ENCODE measurements at regions not wholly inside any gene's neighbourhood (a gene's known extent, or its start where the extent isn't known, plus 50 kb on each side); places are given as distances from the start of the nearest gene placed in this dataset.

DNA sequence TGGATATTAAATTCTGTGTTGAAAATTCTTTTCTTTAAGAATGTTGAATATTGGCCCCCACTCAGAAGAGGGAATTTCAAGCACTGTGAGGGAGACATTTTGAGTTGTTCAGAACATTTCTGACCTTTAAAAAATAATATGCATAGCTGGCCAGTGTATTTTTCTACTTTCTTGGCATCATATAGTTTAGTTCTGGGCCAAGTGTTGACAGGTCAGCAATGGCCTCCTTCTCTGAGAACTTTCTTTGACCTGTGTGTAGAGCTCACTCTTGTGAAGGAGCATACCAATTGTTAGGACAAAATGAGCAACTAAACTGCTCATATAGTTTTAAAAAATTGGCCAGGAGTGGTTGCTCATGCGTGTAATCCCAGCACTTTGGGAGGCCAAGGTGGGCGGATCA is 376.0 kb downstream of the LRRC70 start:
- no peak for DNase-seq (ENCODE audit: low spot score)
- POLR2A ChIA-PET (ENCODE audit: low non-redundant PET), result no interaction called here
- CTCF ChIA-PET, result interaction anchor here (0.6 kb wide), 1 partner anchor 83 kb away, joined by 7 read pairs; no protein-coding TSS in a partner anchor
- TF ChIP-seq, protein P1, sequence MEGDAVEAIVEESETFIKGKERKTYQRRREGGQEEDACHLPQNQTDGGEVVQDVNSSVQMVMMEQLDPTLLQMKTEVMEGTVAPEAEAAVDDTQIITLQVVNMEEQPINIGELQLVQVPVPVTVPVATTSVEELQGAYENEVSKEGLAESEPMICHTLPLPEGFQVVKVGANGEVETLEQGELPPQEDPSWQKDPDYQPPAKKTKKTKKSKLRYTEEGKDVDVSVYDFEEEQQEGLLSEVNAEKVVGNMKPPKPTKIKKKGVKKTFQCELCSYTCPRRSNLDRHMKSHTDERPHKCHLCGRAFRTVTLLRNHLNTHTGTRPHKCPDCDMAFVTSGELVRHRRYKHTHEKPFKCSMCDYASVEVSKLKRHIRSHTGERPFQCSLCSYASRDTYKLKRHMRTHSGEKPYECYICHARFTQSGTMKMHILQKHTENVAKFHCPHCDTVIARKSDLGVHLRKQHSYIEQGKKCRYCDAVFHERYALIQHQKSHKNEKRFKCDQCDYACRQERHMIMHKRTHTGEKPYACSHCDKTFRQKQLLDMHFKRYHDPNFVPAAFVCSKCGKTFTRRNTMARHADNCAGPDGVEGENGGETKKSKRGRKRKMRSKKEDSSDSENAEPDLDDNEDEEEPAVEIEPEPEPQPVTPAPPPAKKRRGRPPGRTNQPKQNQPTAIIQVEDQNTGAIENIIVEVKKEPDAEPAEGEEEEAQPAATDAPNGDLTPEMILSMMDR (conservative IDR thresholded peaks at IDR 0.05; ENCODE audit: low read depth), result no peak
- H3K27ac ChIP-seq, result no peak overlapping the region

DNA sequence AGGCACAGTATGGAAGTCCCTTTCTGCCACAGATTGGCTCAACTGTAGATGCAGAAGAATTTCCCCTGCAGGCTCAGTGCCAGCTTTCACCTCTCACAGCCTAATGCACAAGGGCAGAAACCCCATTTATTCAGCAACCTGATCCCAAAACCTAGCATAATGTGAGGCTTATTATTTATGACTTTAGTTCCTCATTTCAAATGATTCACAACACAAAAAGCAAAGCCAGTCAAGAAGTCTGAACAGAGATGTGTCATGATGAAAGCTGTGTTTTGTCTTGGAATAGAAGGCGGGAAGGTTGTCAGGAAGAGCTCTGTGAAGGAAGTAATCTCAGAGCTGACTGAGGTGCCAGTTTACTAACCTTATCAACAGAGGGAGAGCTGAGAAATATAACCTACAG is 369.7 kb downstream of the LRRC70 start:
- CTCF ChIA-PET, result no interaction called here
- no peak overlapping the region for H3K27ac ChIP-seq
- no peak for DNase-seq (ENCODE audit: low spot score)
- TF ChIP-seq, protein P1 (conservative IDR thresholded peaks at IDR 0.05; ENCODE audit: low read depth), result no peak
- POLR2A ChIA-PET (ENCODE audit: low non-redundant PET), result no interaction called here

DNA sequence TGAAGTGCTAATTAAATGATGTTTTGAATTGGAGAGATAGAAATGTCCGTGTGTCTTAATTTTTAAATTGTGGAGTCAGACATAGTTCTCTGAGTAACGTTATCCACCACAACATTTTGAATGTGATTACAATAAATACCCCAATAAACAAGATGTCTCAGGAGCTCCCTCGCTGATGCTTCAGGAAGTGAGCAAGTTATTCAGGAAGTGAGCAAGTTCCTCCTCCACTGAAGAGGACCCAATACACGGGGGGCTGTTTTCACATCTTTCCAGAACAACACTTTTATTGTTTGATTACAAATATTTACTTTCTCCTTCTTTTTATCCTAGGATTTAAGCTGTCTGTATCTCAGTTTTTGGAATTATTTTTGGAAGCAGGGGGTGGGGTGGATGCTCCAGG is 363.8 kb downstream of the LRRC70 start:
- H3K27ac ChIP-seq, result no peak overlapping the region
- DNase-seq (ENCODE audit: low spot score), result no peak
- CTCF ChIA-PET, result no interaction called here
- TF ChIP-seq, protein P1 (conservative IDR thresholded peaks at IDR 0.05; ENCODE audit: low read depth), result no peak
- POLR2A ChIA-PET (ENCODE audit: low non-redundant PET), result no interaction called here

DNA sequence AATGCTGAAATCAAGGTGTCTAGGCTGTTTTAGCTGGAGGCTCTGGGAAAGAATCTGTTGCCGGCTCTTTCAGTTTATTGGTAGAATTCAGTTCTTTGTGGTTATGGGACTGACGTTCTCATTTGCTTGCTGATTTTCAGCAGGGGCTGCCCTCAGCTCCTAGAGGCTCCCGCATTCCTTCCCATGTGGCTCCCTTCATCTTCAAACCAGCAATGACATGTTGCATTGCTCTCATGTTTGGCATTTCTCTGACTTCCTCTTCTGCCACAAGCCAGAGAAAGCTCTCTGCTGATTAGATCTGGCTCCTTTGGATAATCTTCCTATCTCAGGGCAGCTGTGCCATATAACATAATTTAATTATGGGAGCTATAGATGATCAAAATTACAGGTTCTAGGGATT is 360.3 kb downstream of the LRRC70 start:
- no peak overlapping the region for H3K27ac ChIP-seq
- no peak for DNase-seq (ENCODE audit: low spot score)
- TF ChIP-seq, protein P1 (conservative IDR thresholded peaks at IDR 0.05; ENCODE audit: low read depth), result no peak
- ChIA-PET POLR2A (ENCODE audit: low non-redundant PET) (no interaction called here), CTCF (interaction anchor here (0.6 kb wide), 1 partner anchor 1783 kb away, joined by 4 read pairs; no protein-coding TSS in a partner anchor)

DNA sequence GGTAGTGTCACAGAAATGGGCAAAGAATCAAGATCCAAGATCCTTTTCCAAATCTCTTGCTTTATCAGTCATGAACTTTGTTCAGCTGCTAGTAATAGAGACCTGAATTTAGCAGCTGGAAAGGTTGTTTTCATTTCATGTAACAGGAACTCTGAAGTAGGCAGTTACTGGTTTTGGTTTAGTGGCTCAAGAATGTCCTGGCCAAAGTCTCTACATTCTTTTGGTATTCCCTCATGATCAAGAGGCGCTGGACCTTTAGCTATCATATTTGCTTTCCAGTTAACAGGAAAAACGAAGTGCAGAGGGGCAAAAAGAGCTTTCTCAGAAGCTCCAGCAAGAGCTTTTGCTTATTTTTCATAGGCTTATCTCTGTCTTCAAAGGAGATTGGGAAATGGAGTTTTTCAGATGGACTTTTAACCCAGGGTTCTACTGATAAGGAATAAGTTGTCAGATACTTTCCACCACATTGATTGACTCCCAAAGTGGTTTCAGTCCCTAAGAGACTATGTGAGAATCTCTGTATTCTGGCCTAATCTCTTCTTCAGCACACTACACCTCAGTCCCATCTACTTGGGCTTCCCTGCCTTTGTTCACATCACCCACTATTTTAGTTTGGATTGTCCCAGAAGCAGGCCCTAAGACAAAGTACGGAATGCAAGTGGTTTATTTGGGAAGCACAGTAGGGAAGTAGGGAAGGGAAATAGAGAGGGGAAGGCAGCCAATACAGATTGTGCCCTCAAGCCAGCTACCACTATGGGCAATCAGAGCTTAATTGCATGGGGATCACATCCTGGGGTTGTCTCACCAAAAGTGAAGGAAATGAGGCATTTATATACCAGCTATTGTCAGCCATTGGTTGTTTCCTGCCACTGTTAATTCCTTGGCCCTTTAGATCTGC is 359.3 kb downstream of the LRRC70 start:
- CTCF ChIA-PET, result interaction anchor here (0.9 kb wide), 1 partner anchor 11 kb away, joined by 3 read pairs; no protein-coding TSS in a partner anchor
- no peak for DNase-seq (ENCODE audit: low spot score)
- no peak overlapping the region for H3K27ac ChIP-seq
- TF ChIP-seq, protein P1 (conservative IDR thresholded peaks at IDR 0.05; ENCODE audit: low read depth), result no peak
- POLR2A ChIA-PET (ENCODE audit: low non-redundant PET), result no interaction called here

DNA sequence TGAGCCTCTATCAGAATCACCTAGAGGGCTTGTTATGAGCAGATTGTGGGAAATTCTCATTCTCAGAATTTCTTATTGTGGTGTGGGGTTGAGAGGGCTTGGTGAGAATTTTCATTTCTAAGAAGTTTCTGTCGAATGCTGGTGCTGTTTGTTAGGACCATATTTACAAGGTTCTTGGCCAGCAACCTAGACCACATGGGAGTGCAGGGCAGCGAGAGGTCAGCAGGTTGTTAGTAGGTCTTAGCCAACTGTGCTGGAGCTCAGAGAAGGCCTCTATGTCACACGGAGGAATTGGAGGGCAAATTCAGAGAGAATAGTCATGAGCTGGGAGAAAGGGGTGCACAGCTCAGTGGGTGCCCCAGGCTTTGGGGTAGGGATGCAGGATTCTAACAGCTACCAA is 357.0 kb downstream of the LRRC70 start:
- POLR2A ChIA-PET (ENCODE audit: low non-redundant PET), result no interaction called here
- CTCF ChIA-PET, result interaction anchor here (0.6 kb wide), 1 partner anchor 12 kb away, joined by 5 read pairs; no protein-coding TSS in a partner anchor
- H3K27ac ChIP-seq, result no peak overlapping the region
- no peak for DNase-seq (ENCODE audit: low spot score)
- TF ChIP-seq, protein P1 (conservative IDR thresholded peaks at IDR 0.05; ENCODE audit: low read depth), result no peak

All from RWPE1 (cell line).